Ovary (tissue), 3 donors: ENCODE measurements at regions not wholly inside any gene's neighbourhood (a gene's known extent, or its start where the extent isn't known, plus 50 kb on each side); places are given as distances from the start of the nearest gene placed in this dataset.

ENCODE experiments used
- EP300 ChIP-seq: sonication (generic); formaldehyde crosslinking; IDR thresholded peaks from one replicate; pipeline ENCODE4 v1.6.1; 2017; ENCODE audit warnings: antibody characterized with exemption
- POLR2A ChIP-seq: fragments of 450-650 bp; IDR thresholded peaks from one replicate; pipeline ENCODE4 v1.6.1; 2017; ENCODE audit warnings: antibody characterized with exemption, mild to moderate bottlenecking, moderate library complexity
- TF ChIP-seq, protein P1 (sequence below), 3 donors: fragments of 450-650 bp in 2 of 3; fragments of 200-600 bp in 1 of 3; IDR thresholded peaks; one replicate each; pipeline versions ENCODE4 v1.5.1 to v1.8.0; 2016 to 2022; ENCODE audit warnings: antibody characterized with exemption in 3 of 3, mild to moderate bottlenecking in 1 of 3
- donor health status: DM: no; HTN: no; CAD: no.

- TF ChIP-seq, protein P1, sequence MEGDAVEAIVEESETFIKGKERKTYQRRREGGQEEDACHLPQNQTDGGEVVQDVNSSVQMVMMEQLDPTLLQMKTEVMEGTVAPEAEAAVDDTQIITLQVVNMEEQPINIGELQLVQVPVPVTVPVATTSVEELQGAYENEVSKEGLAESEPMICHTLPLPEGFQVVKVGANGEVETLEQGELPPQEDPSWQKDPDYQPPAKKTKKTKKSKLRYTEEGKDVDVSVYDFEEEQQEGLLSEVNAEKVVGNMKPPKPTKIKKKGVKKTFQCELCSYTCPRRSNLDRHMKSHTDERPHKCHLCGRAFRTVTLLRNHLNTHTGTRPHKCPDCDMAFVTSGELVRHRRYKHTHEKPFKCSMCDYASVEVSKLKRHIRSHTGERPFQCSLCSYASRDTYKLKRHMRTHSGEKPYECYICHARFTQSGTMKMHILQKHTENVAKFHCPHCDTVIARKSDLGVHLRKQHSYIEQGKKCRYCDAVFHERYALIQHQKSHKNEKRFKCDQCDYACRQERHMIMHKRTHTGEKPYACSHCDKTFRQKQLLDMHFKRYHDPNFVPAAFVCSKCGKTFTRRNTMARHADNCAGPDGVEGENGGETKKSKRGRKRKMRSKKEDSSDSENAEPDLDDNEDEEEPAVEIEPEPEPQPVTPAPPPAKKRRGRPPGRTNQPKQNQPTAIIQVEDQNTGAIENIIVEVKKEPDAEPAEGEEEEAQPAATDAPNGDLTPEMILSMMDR (IDR thresholded peaks at IDR 0.05), result no peak
- TF ChIP-seq POLR2A (no peak), EP300 (no peak)
Measured at GRCh38 chr4:112845386-112845785, 204.1 kb upstream of the ANK2 start.
